HT1080 (cell line): ENCODE measurements at regions not wholly inside any gene's neighbourhood (a gene's known extent, or its start where the extent isn't known, plus 50 kb on each side); places are given as distances from the start of the nearest gene placed in this dataset.
"Not testable (repeated sequence)": the region's sequence is repeated elsewhere in the genome, so short reads cannot be mapped to it uniquely, and the experiment has no call there.

Experiments used
- DNase-seq: peaks from one replicate; pipeline ENCODE4 v3.0.0-alpha.2; 2015; ENCODE audit warnings: low read depth

DNA sequence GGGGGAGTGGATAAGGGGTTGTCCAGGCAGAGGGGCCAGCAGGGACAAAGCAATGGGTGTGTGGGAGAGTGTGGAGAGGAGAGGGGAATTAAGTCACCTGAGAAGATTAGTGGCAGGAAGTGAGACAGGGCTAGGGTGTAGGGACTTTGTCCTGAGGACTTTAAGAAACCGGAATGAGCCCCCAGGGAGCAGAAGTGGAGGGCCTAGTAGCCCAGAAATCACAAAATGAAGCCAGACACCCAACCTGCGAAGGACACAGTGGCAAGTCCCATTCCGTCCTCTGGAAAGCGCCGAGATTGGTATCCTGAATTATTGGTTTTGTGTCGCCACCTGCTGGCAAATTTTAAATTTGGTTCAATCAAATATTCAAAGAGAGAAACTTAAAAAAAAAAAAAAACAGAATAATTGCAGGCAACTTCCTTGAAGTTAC lies 78.0 kb upstream of the SLC25A36 start:
- DNase-seq: peak; percentile 70

- DNase-seq: no peak
Observed at GRCh38 chr3:140870351-140870750, 71.3 kb upstream of the SLC25A36 start.

DNA sequence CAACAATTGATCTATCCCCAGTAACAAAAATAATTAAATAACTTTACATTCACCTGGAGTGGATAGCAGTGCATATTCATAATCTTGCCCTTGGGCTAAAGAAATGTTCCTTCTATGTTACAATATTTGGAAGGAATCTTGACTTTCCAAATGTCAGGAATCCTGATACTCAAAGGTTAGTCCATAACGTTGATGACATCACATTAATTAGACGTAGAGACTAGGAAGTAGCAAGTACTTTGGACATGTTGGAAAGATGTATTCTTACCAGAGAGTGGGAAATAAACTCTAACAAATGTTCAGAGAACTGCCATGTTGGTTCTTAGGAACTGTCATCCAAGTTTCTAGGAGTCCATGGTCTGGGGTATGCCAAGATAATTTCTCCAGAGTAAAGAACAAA lies 70.6 kb upstream of the SLC25A36 start:
- no peak for DNase-seq

DNA sequence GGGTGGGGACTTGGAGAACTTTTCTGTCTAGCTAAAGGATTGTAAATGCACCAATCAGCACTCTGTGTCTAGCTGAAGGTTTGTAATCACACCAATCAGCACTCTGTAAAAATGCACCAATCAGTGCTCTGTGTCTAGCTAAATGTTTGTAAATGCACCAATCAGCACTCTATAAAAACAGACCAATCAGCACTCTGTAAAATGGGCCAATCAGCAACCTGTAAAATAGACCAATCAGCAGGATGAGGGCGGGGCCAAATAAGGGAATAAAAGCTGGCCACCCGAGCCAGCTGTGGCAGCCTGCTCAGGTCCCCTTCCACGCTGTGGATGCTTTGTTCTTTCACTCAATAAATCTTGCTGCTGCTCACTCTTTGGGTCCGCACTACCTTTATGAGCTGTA lies 69.5 kb upstream of the SLC25A36 start:
- peak; percentile 29 for DNase-seq

- DNase-seq: peak; percentile 64
Observed at GRCh38 chr3:140883428-140884040, 58.1 kb upstream of the SLC25A36 start.

DNA sequence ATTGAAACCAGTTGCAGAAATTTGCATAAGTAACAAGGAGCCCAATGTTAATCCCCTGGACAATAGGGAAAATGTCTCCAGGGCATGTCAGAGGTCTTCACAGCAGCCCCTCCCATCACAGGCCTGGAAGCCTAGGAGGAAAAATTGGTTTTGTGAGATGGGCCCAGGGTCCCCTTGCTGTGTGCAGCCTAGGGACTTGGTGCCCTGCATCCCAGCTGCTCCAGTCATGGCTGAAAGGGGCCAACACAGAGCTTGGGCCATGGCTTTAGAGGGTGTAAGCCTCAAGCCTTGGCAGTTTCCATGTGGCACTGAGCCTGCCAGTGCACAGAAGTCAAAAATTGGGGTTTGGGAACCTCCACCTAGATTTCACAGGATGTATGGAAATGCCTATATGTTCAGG lies 55.9 kb upstream of the SLC25A36 start:
- not testable (repeated sequence) for DNase-seq
